T-cell (primary cell): ENCODE measurements at regions not wholly inside any gene's neighbourhood (a gene's known extent, or its start where the extent isn't known, plus 50 kb on each side); places are given as distances from the start of the nearest gene placed in this dataset.
A peak's percentile ranks its signal among the peaks of the same experiment; 100 is the strongest.

Experiments
- ATAC-seq, 4 experiments: fragments of 200-7000 bp in 3 of 4; fragments of 150-1000 bp in 1 of 4; cut with Tn5 transposase; replicated peaks in 1 of 4; 1 replicate in 3 of 4; 2 replicates in 1 of 4; pipeline ENCODE4 v1.10.0; 2021; ENCODE audit warnings: moderate library complexity in 3 of 4, mild to moderate bottlenecking in 2 of 4, moderate number of reproducible peaks in 1 of 4
- CTCF ChIA-PET, 2 donors: fragments of 300-600 bp; sonication (Branson Sonifier 250); formaldehyde crosslinking; loops; one replicate each; lab custom pipeline; 2022; ENCODE audit warnings: antibody characterized with exemption in 2 of 2; lab: Charles Lee
- POLR2A ChIA-PET, 2 donors: fragments of 300-600 bp; sonication (Branson Sonifier 250); formaldehyde crosslinking; loops; one replicate each; lab custom pipeline; 2022; ENCODE audit warnings: antibody characterized with exemption in 2 of 2; lab: Charles Lee
- DNase-seq, 35 experiments: peaks; one replicate each; pipeline versions ENCODE4 v3.0.0 to v3.0.0-alpha.2; 2013 to 2023
- H3K27ac ChIP-seq: one replicate; pipeline ENCODE4 v1.5.1; 2013; ENCODE audit warnings: low read length
- H3K27me3 ChIP-seq, 2 experiments: replicated peaks in 1 of 2; 1 replicate in 1 of 2; 2 replicates in 1 of 2; pipeline versions ENCODE4 v1.6.1 to v1.7.0; 2013; ENCODE audit warnings: low read length in 1 of 2, mixed read lengths in 1 of 2; ENCODE audit not compliant: control insufficient read depth in 2 of 2, insufficient read depth in 2 of 2; ENCODE audit errors: extremely low read depth in 1 of 2
- H3K36me3 ChIP-seq, 2 donors: 1 replicate in 1 of 2; 2 replicates in 1 of 2; pipeline versions ENCODE4 v1.6.1 to v1.7.0; 2013; ENCODE audit warnings: low read length in 1 of 2; ENCODE audit not compliant: control insufficient read depth in 2 of 2, insufficient read depth in 1 of 2; ENCODE audit errors: extremely low read depth in 1 of 2
- H3K4me1 ChIP-seq, 2 experiments: 1 replicate in 1 of 2; 2 replicates in 1 of 2; pipeline versions ENCODE4 v1.6.1 to v1.7.0; 2013; ENCODE audit warnings: low read length in 2 of 2, mixed read lengths in 1 of 2; ENCODE audit not compliant: insufficient read depth in 2 of 2, control insufficient read depth in 1 of 2; ENCODE audit errors: extremely low read depth in 1 of 2
- H3K4me3 ChIP-seq, 2 donors: 1 replicate in 1 of 2; 2 replicates in 1 of 2; pipeline versions ENCODE4 v1.5.1 to v1.7.0; 2013; ENCODE audit warnings: mild to moderate bottlenecking in 2 of 2, low read length in 1 of 2, moderate library complexity in 1 of 2; ENCODE audit not compliant: control insufficient read depth in 1 of 2; ENCODE audit errors: extremely low read depth in 1 of 2
- H3K9me3 ChIP-seq: 2 replicates; pipeline ENCODE4 v1.7.0; 2013
- H3K27ac Mint-ChIP-seq, 2 donors: one replicate each; pipeline ENCODE4 v1.8.0; 2020 to 2021; ENCODE audit warnings: mild to moderate bottlenecking in 2 of 2, mixed read lengths in 2 of 2
- H3K27me3 Mint-ChIP-seq, 2 donors: one replicate each; pipeline ENCODE4 v1.8.0; 2021 to 2022; ENCODE audit warnings: mixed read lengths in 2 of 2
- H3K36me3 Mint-ChIP-seq: one replicate; pipeline ENCODE4 v1.8.0; 2021; ENCODE audit warnings: mixed read lengths
- H3K4me1 Mint-ChIP-seq, 3 donors: one replicate each; pipeline ENCODE4 v1.8.0; 2020 to 2022; ENCODE audit warnings: mixed read lengths in 3 of 3, mild to moderate bottlenecking in 1 of 3
- H3K4me3 Mint-ChIP-seq, 3 donors: one replicate each; pipeline ENCODE4 v1.8.0; 2020 to 2022; ENCODE audit warnings: mild to moderate bottlenecking in 3 of 3, mixed read lengths in 3 of 3, moderate library complexity in 3 of 3
- H3K9me3 Mint-ChIP-seq, 3 donors: one replicate each; pipeline ENCODE4 v1.8.0; 2020 to 2022; ENCODE audit warnings: mixed read lengths in 3 of 3
- WGBS: methylation state at CpG from one replicate; pipeline ENCODE4 v1.1.5; 2013; ENCODE audit warnings: missing lambda C conversion rate; ENCODE audit not compliant: insufficient coverage; 5-methylcytosine and 5-hydroxymethylcytosine counted together

DNA sequence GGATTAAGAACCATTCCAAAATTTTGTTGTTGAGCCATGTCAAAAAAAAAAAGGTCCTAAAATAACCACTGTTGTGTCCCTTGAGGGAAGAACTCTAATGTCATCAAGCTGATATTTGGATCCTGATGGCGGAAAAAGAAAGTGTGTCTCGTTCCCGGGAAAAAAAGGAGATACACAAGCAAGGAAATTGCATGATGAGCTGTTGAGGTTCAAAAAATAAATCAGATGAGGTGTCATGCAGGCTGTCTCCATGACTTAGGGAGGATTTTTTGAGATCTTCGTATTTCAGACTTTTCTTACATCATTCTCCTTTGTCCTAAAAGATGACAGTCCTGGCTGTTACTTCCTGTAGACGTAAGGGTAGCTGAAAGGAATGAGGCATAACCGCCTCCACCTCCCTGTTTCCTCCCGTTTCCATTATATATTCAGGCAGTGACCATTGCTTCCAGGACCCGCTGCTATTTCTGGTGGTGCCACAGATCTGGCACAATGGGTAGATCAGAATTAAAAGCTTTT lies 117.3 kb upstream of the TNFAIP3 start:
- no peaks in the 10 kb centered on the region for H3K36me3 ChIP-seq
- Mint-ChIP-seq H3K4me3 (no peak overlapping the region), H3K36me3 (no peaks in the 10 kb centered on the region), H3K27ac (no peak overlapping the region), H3K9me3 (no peaks in the 10 kb centered on the region), H3K27me3 (peaks cover 0 to 3% of the 10 kb centered on the region in 2 donors), H3K4me1 (peaks cover 2 to 21% (median 6%) of the 10 kb centered on the region in 3 donors)
- H3K4me3 ChIP-seq, result no peak overlapping the region
- H3K9me3 ChIP-seq, result no peaks in the 10 kb centered on the region
- no peak for DNase-seq
- H3K4me1 ChIP-seq, result peaks cover 0 to 2% of the 10 kb centered on the region in 2 experiments
- ATAC-seq, result no peak
- ChIA-PET CTCF (interaction anchor here in 1 of 2 donors (0.7 kb wide), 1 partner anchor 58 kb away, joined by 3 read pairs; no protein-coding TSS in a partner anchor), POLR2A (interaction anchor here (0.6 to 0.7 kb wide), 2 partner anchors 33 to 34 kb away, joined by 3 to 4 read pairs; no protein-coding TSS in a partner anchor)
- H3K27me3 ChIP-seq, result peaks cover 0 to 3% of the 10 kb centered on the region in 2 experiments
- H3K27ac ChIP-seq, result no peak overlapping the region
- WGBS, result 86% methylated on average over 7 of the region's 8 CpGs

DNA sequence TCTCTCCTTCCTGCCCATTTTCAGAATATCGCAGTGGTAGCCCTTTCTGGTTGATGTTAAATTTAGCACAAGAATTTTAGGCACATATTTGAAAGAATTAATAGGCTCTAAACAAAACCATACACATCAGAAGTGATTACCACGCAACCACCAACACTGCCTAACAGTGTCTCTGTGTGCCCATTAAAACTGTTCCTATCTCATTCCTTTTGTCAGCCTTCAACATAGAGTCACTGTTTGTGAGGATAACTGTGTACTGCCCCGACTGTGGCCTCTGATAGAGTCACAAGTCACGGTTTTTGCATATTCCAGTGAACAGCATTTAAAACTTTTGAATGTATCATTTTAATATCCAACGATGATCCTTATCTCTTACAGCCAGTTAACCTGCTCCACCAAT lies 116.8 kb upstream of the TNFAIP3 start:
- Mint-ChIP-seq H3K27ac (no peak overlapping the region), H3K4me3 (no peak overlapping the region), H3K4me1 (peaks cover 2 to 18% (median 6%) of the 10 kb centered on the region in 3 donors), H3K9me3 (no peaks in the 10 kb centered on the region), H3K27me3 (peaks cover under 1 to 3% of the 10 kb centered on the region in 2 donors), H3K36me3 (no peaks in the 10 kb centered on the region)
- no peak overlapping the region for H3K27ac ChIP-seq
- ChIA-PET POLR2A (interaction anchor here in 1 of 2 donors (0.6 kb wide), 1 partner anchor 33 kb away, joined by 3 read pairs; no protein-coding TSS in a partner anchor), CTCF (interaction anchor here in 1 of 2 donors (1.2 kb wide), 1 partner anchor 27 kb away, joined by 3 read pairs; no protein-coding TSS in a partner anchor)
- no peaks in the 10 kb centered on the region for H3K36me3 ChIP-seq
- ATAC-seq, result no peak
- H3K4me1 ChIP-seq, result no peaks in the 10 kb centered on the region
- H3K4me3 ChIP-seq, result no peak overlapping the region
- H3K9me3 ChIP-seq, result no peaks in the 10 kb centered on the region
- H3K27me3 ChIP-seq, result peaks cover 0 to 3% of the 10 kb centered on the region in 2 experiments
- DNase-seq, result no peak
- WGBS, result no CpG with 5 or more reads among the region's 5 CpGs

- ATAC-seq (no peak), DNase-seq (no peak)
- Histone ChIP-seq H3K4me3 (no peak overlapping the region), H3K27me3 (peaks cover 0 to 3% of the 10 kb centered on the region in 2 experiments), H3K27ac (no peak overlapping the region), H3K9me3 (no peaks in the 10 kb centered on the region), H3K36me3 (no peaks in the 10 kb centered on the region), H3K4me1 (no peaks in the 10 kb centered on the region)
- Mint-ChIP-seq H3K36me3 (no peaks in the 10 kb centered on the region), H3K9me3 (no peaks in the 10 kb centered on the region), H3K4me3 (no peak overlapping the region), H3K27ac (no peak overlapping the region), H3K4me1 (peaks cover 2 to 13% (median 6%) of the 10 kb centered on the region in 3 donors), H3K27me3 (peaks cover 3 to 8% of the 10 kb centered on the region in 2 donors)
- POLR2A ChIA-PET, result interaction anchor here in 1 of 2 donors (0.6 to 1.1 kb wide), 4 partner anchors 39 to 261 kb away, joined by 3 to 4 read pairs (median 3); no protein-coding TSS in a partner anchor
- WGBS, result 94% methylated on average over 4 of the region's 8 CpGs
- CTCF ChIA-PET, result interaction anchor here in 1 of 2 donors (0.6 to 1.2 kb wide), 2 partner anchors 29 to 44 kb away, joined by 3 read pairs; no protein-coding TSS in a partner anchor
These were observed 115.1 kb upstream of the TNFAIP3 start for GRCh38 chr6:137751768-137752560.

DNA sequence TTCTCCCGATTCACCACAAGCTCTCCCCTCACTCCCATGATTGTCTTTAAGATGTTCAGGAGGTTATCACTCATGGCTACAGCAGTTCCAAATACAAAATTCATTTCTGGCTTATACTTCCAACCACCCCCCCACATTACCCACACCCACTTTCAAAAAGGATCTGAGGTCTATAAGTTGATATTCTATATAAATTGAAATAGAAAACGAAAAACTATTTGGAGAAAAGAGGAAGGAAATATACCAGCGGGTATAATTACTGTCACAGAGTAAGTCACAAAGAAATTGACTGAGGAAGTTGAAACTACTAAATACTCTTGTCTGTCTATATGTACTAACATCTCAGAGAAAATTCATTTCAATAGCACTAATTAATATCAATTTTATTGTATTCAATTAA lies 112.7 kb upstream of the TNFAIP3 start:
- POLR2A ChIA-PET, result interaction anchor here in 1 of 2 donors (0.5 kb wide), 1 partner anchor 54 kb away, joined by 3 read pairs; no protein-coding TSS in a partner anchor
- H3K27ac ChIP-seq, result no peak overlapping the region
- ATAC-seq, result no peak
- CTCF ChIA-PET, result interaction anchor here in 1 of 2 donors (0.5 kb wide), 1 partner anchor 1011 kb away, joined by 3 read pairs; no protein-coding TSS in a partner anchor
- peak overlapping the region in 1 of 2 donors; percentile 41 for H3K27ac Mint-ChIP-seq
- peaks cover 0 to 8% (median 6%) of the 10 kb centered on the region in 3 donors for H3K4me1 Mint-ChIP-seq
- H3K36me3 Mint-ChIP-seq, result no peaks in the 10 kb centered on the region
- H3K27me3 ChIP-seq, result peaks cover 0 to 3% of the 10 kb centered on the region in 2 experiments
- no peaks in the 10 kb centered on the region for H3K9me3 ChIP-seq
- WGBS, result no CpG with 5 or more reads among the region's 3 CpGs
- no peak for DNase-seq
- no peak overlapping the region for H3K4me3 ChIP-seq
- H3K4me1 ChIP-seq, result no peaks in the 10 kb centered on the region
- H3K27me3 Mint-ChIP-seq, result peaks cover 3 to 8% of the 10 kb centered on the region in 2 donors
- H3K4me3 Mint-ChIP-seq, result no peak overlapping the region
- no peaks in the 10 kb centered on the region for H3K9me3 Mint-ChIP-seq
- H3K36me3 ChIP-seq, result no peaks in the 10 kb centered on the region

DNA sequence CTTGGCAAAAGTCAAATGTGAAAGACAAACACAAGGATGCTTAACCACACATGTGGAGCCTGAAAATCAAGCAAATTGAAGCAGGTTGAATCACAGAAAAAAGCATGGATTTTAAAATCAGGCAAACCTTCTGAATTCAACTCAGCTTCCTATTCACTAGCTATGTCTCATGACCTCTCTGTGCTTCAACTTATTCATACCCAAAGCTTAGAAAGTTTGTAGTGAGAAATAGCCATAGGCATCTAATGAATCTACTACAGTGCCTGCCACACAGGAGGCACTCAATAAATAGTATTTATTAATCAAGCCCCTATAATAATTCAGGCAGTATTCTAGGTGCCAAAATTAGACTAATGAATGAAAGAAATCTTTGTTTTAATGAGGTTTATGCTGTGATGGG lies 112.2 kb upstream of the TNFAIP3 start:
- Histone ChIP-seq H3K4me1 (no peaks in the 10 kb centered on the region), H3K36me3 (no peaks in the 10 kb centered on the region), H3K9me3 (no peaks in the 10 kb centered on the region), H3K27ac (no peak overlapping the region), H3K27me3 (peaks cover 0 to 3% of the 10 kb centered on the region in 2 experiments), H3K4me3 (no peak overlapping the region)
- Mint-ChIP-seq H3K27me3 (peaks cover 3 to 8% of the 10 kb centered on the region in 2 donors), H3K36me3 (no peaks in the 10 kb centered on the region), H3K27ac (no peak overlapping the region), H3K9me3 (no peaks in the 10 kb centered on the region), H3K4me1 (peaks cover 0 to 8% (median 6%) of the 10 kb centered on the region in 3 donors), H3K4me3 (no peak overlapping the region)
- ATAC-seq, result no peak
- POLR2A ChIA-PET, result interaction anchor here (0.5 to 0.6 kb wide), 3 partner anchors 7 to 758 kb away, joined by 3 to 7 read pairs (median 4); no protein-coding TSS in a partner anchor
- DNase-seq, result no peak
- CTCF ChIA-PET, result no interaction called here

DNA sequence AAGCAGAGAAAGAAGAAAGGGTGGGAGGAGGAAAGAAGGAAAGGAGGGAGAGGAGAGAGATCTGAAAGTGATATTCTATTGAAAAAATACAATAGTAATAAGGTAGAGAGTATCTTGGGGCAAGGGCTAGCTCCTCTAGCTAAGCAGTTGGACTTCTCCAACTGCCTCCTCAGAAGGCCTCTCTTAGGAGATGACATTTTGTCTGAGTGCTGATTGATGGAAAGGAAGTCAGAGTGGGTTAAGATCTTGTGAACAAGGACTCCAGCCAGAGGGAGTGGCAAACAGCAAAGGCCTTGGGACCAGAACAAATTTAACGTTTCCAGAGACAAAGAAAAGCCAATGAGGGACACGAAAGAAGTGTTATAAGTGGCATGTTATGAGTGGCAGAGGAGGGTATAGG lies 111.8 kb upstream of the TNFAIP3 start:
- Histone ChIP-seq H3K36me3 (no peaks in the 10 kb centered on the region), H3K4me1 (no peaks in the 10 kb centered on the region)

More for the DNA sequence above, 111.8 kb upstream of the TNFAIP3 start:
- Mint-ChIP-seq H3K9me3 (no peaks in the 10 kb centered on the region), H3K4me1 (peaks cover 0 to 8% (median 6%) of the 10 kb centered on the region in 3 donors), H3K36me3 (no peaks in the 10 kb centered on the region), H3K27me3 (peaks cover 3 to 8% of the 10 kb centered on the region in 2 donors), H3K4me3 (no peak overlapping the region), H3K27ac (no peak overlapping the region)
- POLR2A ChIA-PET, result interaction anchor here (0.5 to 0.6 kb wide), 3 partner anchors 8 to 757 kb away, joined by 3 to 7 read pairs (median 4); no protein-coding TSS in a partner anchor
- Histone ChIP-seq H3K27me3 (peaks cover 0 to 3% of the 10 kb centered on the region in 2 experiments), H3K27ac (no peak overlapping the region), H3K9me3 (no peaks in the 10 kb centered on the region), H3K4me3 (no peak overlapping the region)
- no peak for ATAC-seq
- CTCF ChIA-PET, result no interaction called here
- DNase-seq, result no peak
- 78% methylated on average over 2 of the region's 2 CpGs for WGBS
